PC-3 (cell line): ENCODE measurements at regions not wholly inside any gene's neighbourhood (a gene's known extent, or its start where the extent isn't known, plus 50 kb on each side); places are given as distances from the start of the nearest gene placed in this dataset.

Source experiments
- ATAC-seq: fragments of 200-7000 bp; cut with Tn5 transposase; 2 replicates; pipeline ENCODE4 v1.9.1; 2020; ENCODE audit warnings: mild to moderate bottlenecking, moderate library complexity
- BruUV-seq: library from RNA; stranded (reverse); fragments of 400-500 nt; replicated peaks from 2 replicates; lab custom pipeline; 2021; lab: Mats Ljungman, UMichigan
- CTCF ChIA-PET: fragments of 300-600 bp; sonication (Branson Sonifier 250); formaldehyde crosslinking; loops from one replicate; lab custom pipeline; 2022; ENCODE audit warnings: antibody characterized with exemption; lab: Charles Lee
- POLR2A ChIA-PET: fragments of 300-600 bp; sonication (Branson Sonifier 250); formaldehyde crosslinking; loops from one replicate; lab custom pipeline; 2022; ENCODE audit warnings: antibody characterized with exemption; ENCODE audit not compliant: unreplicated experiment; lab: Charles Lee
- DNase-seq: peaks from one replicate; pipeline ENCODE4 v3.0.0-alpha.2; 2015
- H2AFZ ChIP-seq: fragments of 300-600 bp; sonication (generic); 2 replicates; pipeline ENCODE4 v1.6.0; 2016; ENCODE audit warnings: antibody characterized with exemption, low read length
- H3F3A ChIP-seq: fragments of 300-600 bp; sonication (generic); one replicate; pipeline ENCODE4 v1.6.0; 2017; ENCODE audit warnings: antibody characterized with exemption, low read length, control low read depth, mild to moderate bottlenecking; ENCODE audit not compliant: unreplicated experiment
- H3K27ac ChIP-seq: fragments of 300-600 bp; sonication (generic); 2 replicates; pipeline ENCODE4 v1.5.1; 2016; ENCODE audit warnings: mild to moderate bottlenecking, low read length
- H3K27me3 ChIP-seq: fragments of 300-600 bp; sonication (generic); 2 replicates; pipeline ENCODE4 v1.6.1; 2016; ENCODE audit warnings: low read length, mixed read lengths
- H3K36me3 ChIP-seq: fragments of 300-600 bp; sonication (generic); 2 replicates; pipeline ENCODE4 v1.6.1; 2016; ENCODE audit warnings: low read depth, mixed run types, low read length, mixed read lengths
- H3K4me1 ChIP-seq: fragments of 300-600 bp; sonication (generic); 2 replicates; pipeline ENCODE4 v1.5.1; 2016; ENCODE audit warnings: low read length; ENCODE audit not compliant: insufficient read depth
- H3K4me2 ChIP-seq: fragments of 300-600 bp; sonication (generic); 2 replicates; pipeline ENCODE4 v1.6.0; 2016; ENCODE audit warnings: low read length
- H3K4me3 ChIP-seq: fragments of 300-600 bp; sonication (generic); 2 replicates; pipeline ENCODE4 v1.5.1; 2016; ENCODE audit warnings: mild to moderate bottlenecking, low read length, mixed read lengths
- H3K79me2 ChIP-seq: fragments of 300-600 bp; sonication (generic); 2 replicates; pipeline ENCODE4 v1.6.1; 2017; ENCODE audit warnings: low read length, mixed read lengths
- H3K9ac ChIP-seq: fragments of 300-600 bp; sonication (generic); 2 replicates; pipeline ENCODE4 v1.6.0; 2016; ENCODE audit warnings: mild to moderate bottlenecking, low read length
- H3K9me2 ChIP-seq: fragments of 300-600 bp; sonication (generic); replicated peaks from 2 replicates; pipeline ENCODE4 v1.6.1; 2016; ENCODE audit warnings: mixed run types, low read length, mixed read lengths
- H3K9me3 ChIP-seq: fragments of 300-600 bp; sonication (generic); 2 replicates; pipeline ENCODE4 v1.6.1; 2016; ENCODE audit warnings: low read length, mixed read lengths
- H4K20me1 ChIP-seq: fragments of 300-600 bp; sonication (generic); 2 replicates; pipeline ENCODE4 v1.6.1; 2016; ENCODE audit warnings: low read length, mixed read lengths
- CTCF ChIP-seq: fragments of 300-600 bp; sonication (generic); conservative IDR thresholded peaks from 2 replicates; pipeline ENCODE4 v1.5.1; 2017; ENCODE audit warnings: antibody characterized with exemption, low read depth, mild to moderate bottlenecking, low read length
- EZH2 ChIP-seq: fragments of 300-600 bp; sonication (generic); IDR thresholded peaks from one replicate; pipeline ENCODE4 v1.6.1; 2017; ENCODE audit warnings: antibody characterized with exemption, mild to moderate bottlenecking, low read length; ENCODE audit not compliant: unreplicated experiment
- EZH2phosphoT487 ChIP-seq: fragments of 300-600 bp; sonication (generic); IDR thresholded peaks from 2 replicates; pipeline ENCODE4 v1.6.1; 2018; ENCODE audit warnings: mild to moderate bottlenecking, antibody characterized with exemption, low read length, borderline replicate concordance
- intact Hi-C: fragments of 100-400 bp; cut with micrococcal nuclease; formaldehyde crosslinking; loops from 2 replicates; pipeline ENCODE4 v1.9.0; 2023

- H3K9ac ChIP-seq: no peak overlapping the region
- H3K4me2 ChIP-seq: no peak overlapping the region
- peaks cover 19% of the 10 kb centered on the region; the same call in 1 of the 2 replicates for H3K27me3 ChIP-seq
- no peak overlapping the region for H2AFZ ChIP-seq
- no TSS peak for BruUV-seq
- ChIA-PET CTCF (no interaction called here), POLR2A (no interaction called here)
- H3K4me1 ChIP-seq: no peaks in the 10 kb centered on the region
- no peak overlapping the region for H3K4me3 ChIP-seq
- no peak overlapping the region for H3K27ac ChIP-seq
- ATAC-seq (no peak), DNase-seq (no peak)
- no peaks in the 10 kb centered on the region for H3K79me2 ChIP-seq
- intact Hi-C loops: no loop called here
- H3K9me3 ChIP-seq: no peaks in the 10 kb centered on the region
- H3F3A ChIP-seq: no peaks in the 10 kb centered on the region
- TF ChIP-seq EZH2phosphoT487 (no peak), CTCF (no peak), EZH2 (no peak)
- no peaks in the 10 kb centered on the region for H3K9me2 ChIP-seq
- H4K20me1 ChIP-seq: no peaks in the 10 kb centered on the region
- H3K36me3 ChIP-seq: no peaks in the 10 kb centered on the region
Measured at GRCh38 chr5:172530878-172531703, 76.8 kb upstream of the SH3PXD2B start.

GRCh38 chr5:172530406-172530805 is 76.1 kb upstream of the SH3PXD2B start:
- POLR2A ChIA-PET: no interaction called here
- Histone ChIP-seq H3K4me1 (no peaks in the 10 kb centered on the region), H3K4me2 (no peak overlapping the region), H3K9me2 (no peaks in the 10 kb centered on the region), H3K9me3 (no peaks in the 10 kb centered on the region), H2AFZ (no peak overlapping the region), H3K27ac (no peak overlapping the region), H3K79me2 (no peaks in the 10 kb centered on the region), H3K4me3 (no peak overlapping the region), H4K20me1 (no peaks in the 10 kb centered on the region), H3K36me3 (no peaks in the 10 kb centered on the region), H3F3A (no peaks in the 10 kb centered on the region), H3K9ac (no peak overlapping the region), H3K27me3 (peaks cover 23% of the 10 kb centered on the region)
- intact Hi-C loops: no loop called here
- CTCF ChIA-PET: no interaction called here
- DNase-seq: no peak
- no TSS peak for BruUV-seq
- no peak for ATAC-seq
- no peak for TF ChIP-seq EZH2
- no peak for TF ChIP-seq CTCF
- TF ChIP-seq EZH2phosphoT487: no peak

- no peaks in the 10 kb centered on the region for H4K20me1 ChIP-seq
- H3K27ac ChIP-seq: no peak overlapping the region
- no peaks in the 10 kb centered on the region for H3K9me2 ChIP-seq
- H3K9me3 ChIP-seq: no peaks in the 10 kb centered on the region
- no peak overlapping the region for H3K4me3 ChIP-seq
- DNase-seq (no peak), ATAC-seq (no peak)
- H3K4me1 ChIP-seq: no peaks in the 10 kb centered on the region
- H3K4me2 ChIP-seq: no peak overlapping the region
- BruUV-seq: no TSS peak
- H3F3A ChIP-seq: no peaks in the 10 kb centered on the region
- H3K27me3 ChIP-seq: peaks cover 28% of the 10 kb centered on the region
- ChIA-PET CTCF (no interaction called here), POLR2A (no interaction called here)
- H2AFZ ChIP-seq: no peak overlapping the region
- no peaks in the 10 kb centered on the region for H3K36me3 ChIP-seq
- intact Hi-C loops: no loop called here
- no peak overlapping the region for H3K9ac ChIP-seq
- TF ChIP-seq EZH2phosphoT487 (no peak), EZH2 (no peak), CTCF (no peak)
- H3K79me2 ChIP-seq: no peaks in the 10 kb centered on the region
Measured at GRCh38 chr5:172529896-172530295, 75.6 kb upstream of the SH3PXD2B start.
